ENCODE measurements at regions not wholly inside any gene's neighbourhood (a gene's known extent, or its start where the extent isn't known, plus 50 kb on each side); places are given as distances from the start of the nearest gene placed in this dataset.
A peak's percentile ranks its signal among the peaks of the same experiment; 100 is the strongest.
"Not testable (repeated sequence)": the region's sequence is repeated elsewhere in the genome, so short reads cannot be mapped to it uniquely, and the experiment has no call there.

GRCh38 chr16:26395700-26396099, 671.0 kb upstream of the C16orf82 start:
- DNase-seq = peak in 1 of 14 donors; percentile 11

DNA sequence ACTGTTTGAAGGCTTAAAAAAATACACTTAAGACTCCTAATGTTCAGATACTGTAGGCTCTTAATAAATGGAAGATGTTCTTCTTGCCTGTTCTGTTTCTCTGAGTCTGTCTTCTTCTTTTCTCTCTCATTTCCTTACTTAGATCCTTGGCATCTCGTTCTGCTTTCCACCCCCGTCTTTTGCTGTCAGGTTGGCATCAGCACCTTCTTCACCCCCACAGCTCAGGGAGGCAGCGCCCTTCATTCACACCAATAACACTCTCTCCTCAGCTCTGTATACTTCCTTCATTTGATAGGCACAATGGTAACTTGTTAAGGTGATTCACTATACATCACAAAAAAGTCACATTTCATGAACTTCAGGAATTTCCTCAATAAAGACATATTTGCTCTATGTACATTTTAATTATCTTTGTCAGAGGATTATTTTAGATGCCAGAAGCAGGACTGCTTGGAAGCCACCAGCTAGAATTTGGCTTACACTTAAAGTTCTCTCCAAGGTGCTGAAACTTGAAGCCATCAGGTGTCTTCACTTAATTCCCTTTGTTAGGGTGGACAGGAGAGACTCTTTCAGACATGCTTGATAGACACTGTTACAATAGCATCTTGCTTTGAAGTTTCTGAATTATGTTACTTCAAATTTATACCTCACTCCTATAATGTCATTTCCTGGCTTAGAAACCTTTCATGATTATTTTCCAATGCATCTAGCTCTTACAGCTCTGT, 670.1 kb upstream of the C16orf82 start:
- DNase-seq = no peak

DNA sequence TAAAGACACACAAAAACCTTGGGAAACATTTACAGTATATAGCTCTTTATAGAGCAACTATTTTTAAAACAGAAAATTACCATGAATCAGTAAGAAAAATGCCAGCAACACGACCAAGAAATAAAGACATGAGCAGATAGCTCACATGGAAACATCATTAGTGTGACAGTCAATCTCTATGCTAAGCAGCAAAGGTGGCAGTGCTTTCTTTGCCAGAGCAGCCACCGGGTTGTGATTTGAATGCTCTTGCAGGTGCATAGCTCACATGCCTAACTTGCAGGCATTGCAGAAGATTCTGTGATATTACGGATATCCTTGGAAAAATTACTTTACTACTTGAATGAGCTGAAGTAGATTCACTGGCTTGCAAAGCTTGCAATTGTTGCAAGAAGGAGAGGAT, 652.9 kb upstream of the C16orf82 start:
- no peak for DNase-seq

DNA sequence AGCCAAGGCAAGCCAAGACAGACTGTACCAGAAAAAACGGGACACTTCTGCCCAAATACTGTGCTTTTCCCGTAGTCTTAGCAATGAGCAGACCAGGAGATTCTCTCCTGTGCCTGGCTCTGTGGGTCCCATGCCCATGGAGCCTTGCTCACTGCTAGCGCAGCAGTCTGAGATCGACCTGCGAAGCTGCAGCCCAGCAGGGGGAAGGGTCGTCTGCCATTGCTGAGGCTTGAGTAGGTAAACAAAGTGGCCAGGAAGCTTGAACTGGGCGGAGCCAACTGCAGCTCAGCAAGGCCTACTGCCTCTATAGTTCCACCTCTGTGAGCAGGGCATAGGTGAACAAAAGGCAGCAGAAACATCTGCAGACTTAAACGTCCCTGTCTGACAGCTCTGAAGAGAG, 647.3 kb upstream of the C16orf82 start:
- not testable (repeated sequence) for DNase-seq

- no peak for DNase-seq
Observed at GRCh38 chr16:26430618-26431017, 636.1 kb upstream of the C16orf82 start.

- DNase-seq = no peak
Observed at GRCh38 chr16:26433807-26434206, 632.9 kb upstream of the C16orf82 start.

DNA sequence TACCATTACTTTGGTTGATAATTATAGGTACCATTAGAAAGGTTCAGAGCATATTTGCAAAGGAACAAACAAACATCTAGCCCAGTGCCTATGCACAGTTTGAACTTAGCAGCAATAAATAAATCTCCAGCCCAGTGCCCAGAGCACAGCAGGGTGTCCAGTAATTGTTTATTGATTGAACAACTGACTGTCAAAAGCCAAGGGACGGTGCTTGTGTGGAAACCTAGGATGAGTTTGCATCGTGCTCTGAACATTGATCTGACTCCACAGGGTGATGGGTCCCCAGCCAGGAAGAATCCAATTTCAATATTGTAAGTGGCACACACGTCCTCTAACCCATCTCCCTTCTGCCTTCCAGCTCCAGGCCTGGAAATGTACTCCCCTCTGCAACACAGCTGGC, 625.5 kb upstream of the C16orf82 start:
- DNase-seq = no peak

DNA sequence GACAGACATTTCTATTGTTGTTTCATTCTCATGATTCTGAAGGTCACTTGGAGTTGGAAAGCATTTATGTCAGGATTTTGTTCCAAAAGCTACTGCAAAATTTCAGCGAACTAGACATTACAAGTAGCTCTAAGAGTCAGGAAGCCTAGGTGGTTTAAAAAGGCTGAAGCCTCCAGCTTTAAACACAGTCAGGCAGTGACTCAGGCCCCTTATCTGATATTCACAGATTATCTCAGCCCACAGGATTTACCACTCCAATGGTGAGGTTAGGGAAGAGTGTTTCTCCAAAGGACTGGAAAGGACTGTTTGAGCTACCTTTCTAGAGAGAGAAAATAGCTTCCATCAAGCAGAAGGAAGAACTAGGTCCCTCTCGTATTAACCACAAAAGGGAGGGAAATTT, 624.4 kb upstream of the C16orf82 start:
- no peak for DNase-seq

GRCh38 chr16:26447570-26447969, 619.2 kb upstream of the C16orf82 start:
- DNase-seq = no peak

- no peak for DNase-seq
Observed at GRCh38 chr16:26453215-26453614, 613.5 kb upstream of the C16orf82 start.

DNA sequence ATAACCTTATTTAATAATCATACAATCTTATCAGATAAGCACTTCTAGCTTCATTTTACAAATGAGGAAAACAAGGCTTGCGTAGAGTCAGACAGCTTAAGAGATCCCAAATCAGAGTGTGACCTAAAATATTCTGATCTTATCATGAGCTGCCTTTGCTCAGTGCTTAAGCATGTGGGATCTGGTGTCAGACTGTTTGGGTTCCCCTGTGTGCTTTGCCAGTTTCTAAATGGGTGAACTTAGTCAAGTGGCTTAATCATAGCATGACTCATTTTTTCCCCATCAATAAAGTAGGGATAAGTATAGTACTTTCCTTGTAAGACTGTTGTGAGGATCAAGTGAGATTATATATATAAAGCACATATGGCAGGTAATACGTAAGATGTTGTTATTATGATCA, 612.6 kb upstream of the C16orf82 start:
- no peak for DNase-seq

DNA sequence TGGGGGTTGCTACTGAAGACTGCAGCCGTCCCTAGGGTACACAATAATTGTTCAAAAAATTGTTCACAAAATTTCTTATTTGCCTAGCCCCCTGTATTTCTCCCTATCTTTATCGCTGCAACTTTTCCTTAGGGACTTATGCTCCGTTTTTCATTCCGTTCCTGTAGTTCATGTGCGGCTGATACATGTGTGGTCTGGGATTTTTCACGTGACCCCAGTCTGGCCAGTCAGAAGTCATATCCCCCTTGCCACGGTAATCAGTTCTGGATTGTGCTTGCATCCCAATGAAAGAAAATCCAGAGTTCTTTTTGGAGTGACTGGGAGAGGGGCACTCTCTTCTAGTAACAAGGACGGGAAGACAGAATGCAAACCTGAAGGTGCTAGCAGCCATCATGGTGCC, 610.7 kb upstream of the C16orf82 start:
- no peak for DNase-seq

DNA sequence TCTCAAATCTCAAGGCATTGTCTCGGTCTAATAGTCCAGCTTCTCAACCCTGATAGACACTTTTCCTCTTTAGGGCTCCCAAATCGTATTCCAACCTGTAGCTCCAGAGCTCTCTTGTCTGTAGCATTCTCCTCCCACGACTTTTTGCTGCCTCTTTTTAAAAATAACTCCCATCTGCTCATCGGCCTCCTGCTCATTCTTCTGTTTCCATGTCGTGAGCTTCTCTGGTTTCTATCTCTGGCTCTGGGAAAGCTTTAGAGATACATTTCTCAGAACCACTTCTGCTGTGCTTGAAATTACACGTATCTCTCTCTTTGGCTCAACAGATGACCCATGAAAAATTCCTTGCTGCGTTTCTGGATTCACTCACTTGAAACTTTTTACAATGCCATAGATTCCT, 609.6 kb upstream of the C16orf82 start:
- no peak for DNase-seq

DNA sequence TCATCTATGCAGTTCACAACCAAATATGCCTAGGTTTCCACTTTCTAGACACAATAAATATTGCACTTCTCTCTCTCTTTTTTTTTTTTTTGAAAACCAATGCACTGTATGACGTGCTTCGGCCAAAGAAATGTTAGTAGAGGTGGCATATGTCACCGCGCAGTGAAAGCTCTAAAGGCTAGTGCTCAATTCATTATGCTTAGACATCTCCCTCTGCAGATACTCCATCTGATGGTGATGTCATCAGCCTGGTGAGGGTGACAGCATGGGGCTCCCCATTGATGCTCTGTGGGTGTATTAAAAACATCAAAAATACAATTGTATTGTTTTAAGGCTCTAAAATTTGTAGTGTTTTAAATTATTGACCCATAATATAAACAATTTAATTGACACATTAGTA, 608.8 kb upstream of the C16orf82 start:
- no peak for DNase-seq

DNA sequence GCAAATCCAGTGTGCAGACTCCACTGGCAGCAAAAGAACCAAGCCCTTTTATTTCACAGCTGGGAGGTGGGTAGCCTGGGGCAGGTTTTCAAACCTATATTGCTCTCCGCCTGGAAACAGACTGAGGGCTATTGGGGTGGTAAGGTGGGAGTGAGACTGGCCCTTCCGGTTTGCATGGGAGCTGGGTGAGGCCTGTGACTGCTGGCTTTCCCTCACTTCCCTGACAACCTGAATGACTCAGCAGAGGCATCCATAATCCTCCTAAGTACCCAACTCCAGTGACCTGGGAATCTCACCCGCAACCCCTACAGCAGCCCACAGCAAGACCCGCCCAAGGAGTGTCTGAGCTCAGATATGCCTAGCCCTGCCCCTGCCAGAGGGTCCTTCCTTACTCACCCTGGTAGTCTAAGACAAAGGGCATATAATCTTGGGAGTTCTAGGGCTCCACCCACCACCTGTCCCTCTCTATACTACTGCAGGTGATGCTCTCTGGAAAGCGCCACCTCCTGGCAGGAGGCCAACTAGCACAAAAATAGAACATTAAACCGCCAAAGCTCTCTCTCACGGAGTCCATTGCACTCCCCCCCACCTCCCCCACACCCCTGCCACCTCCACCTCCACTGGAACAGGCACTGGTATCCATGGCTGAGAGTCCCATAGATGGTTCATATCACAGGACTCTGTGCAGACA, 602.0 kb upstream of the C16orf82 start:
- DNase-seq = no peak

- DNase-seq = not testable (repeated sequence)
Observed at GRCh38 chr16:26474405-26474804, 592.3 kb upstream of the C16orf82 start.

- no peak for DNase-seq
Observed at GRCh38 chr16:26475596-26475995, 591.1 kb upstream of the C16orf82 start.

GRCh38 chr16:26491101-26491670, 575.5 kb upstream of the C16orf82 start:
- no peak for DNase-seq

DNA sequence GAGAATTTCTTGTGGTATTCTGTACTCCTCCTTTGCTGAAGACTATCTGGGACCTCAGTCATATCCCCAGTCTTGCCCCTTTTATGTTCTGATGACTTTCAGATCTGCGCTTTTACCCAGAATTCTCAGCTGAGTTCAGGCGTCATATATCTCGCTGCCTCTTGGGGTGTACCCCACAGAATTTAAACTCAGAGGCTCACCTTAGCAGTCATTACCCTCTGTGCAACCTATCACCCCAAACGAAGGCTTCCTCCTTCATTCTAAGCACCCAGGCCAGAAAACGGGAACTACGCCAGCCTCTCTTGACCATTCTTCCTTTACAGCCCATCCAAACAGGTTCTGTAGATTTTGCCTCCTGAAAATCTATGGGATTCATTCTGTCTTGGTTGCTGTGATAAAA, 574.8 kb upstream of the C16orf82 start:
- no peak for DNase-seq

DNA sequence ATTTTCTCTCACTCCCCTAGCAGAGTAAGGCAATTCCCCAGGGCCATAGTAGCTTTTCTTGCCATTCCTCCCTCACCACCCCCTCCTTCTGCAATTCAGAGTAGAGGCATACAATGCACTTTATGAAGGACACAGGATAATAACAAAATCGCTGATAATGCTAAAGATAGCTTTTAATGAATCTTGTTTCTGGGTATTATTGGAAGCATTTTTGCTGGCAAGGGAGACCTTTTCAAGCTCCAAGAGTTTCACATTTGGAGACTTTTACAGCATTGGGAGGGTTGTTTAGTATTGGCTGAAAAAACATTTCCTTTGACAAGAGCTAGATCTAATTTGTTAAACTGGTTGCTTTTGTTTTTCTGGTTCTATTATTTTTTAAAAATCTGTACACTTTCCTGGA, 573.0 kb upstream of the C16orf82 start:
- DNase-seq = no peak

- no peak for DNase-seq
Observed at GRCh38 chr16:26497896-26498295, 568.8 kb upstream of the C16orf82 start.

DNA sequence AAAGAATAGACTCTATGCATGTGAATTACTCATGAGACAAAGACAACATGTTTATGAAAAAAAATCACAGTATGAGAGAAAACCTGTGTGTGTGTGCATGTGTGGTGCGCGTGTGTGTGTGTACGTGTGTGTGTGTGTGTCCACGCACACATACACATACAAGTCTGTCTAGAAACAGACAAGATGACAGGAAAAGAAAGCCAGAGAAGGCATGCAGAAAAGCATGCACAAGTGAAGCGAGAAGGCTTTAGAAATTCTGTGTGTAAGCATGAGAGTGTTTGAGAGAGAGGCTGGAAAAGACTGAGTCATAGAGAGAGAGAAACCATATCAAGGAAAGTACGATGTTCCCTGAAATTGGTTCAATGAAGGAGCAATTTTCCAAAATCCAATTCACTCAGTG, 566.4 kb upstream of the C16orf82 start:
- no peak for DNase-seq

GRCh38 chr16:26505496-26505895, 561.2 kb upstream of the C16orf82 start:
- no peak for DNase-seq

GRCh38 chr16:26508946-26509345, 557.8 kb upstream of the C16orf82 start:
- DNase-seq = not testable (repeated sequence)
